OCI-LY3 (cell line): ENCODE measurements at regions not wholly inside any gene's neighbourhood (a gene's known extent, or its start where the extent isn't known, plus 50 kb on each side); places are given as distances from the start of the nearest gene placed in this dataset.

Experiments
- EZH2phosphoT487 ChIP-seq: fragments of 200-600 bp; shearing (Covaris generic); IDR thresholded peaks from 2 replicates; pipeline ENCODE4 v1.6.1; 2018; ENCODE audit warnings: antibody characterized with exemption, mixed run types, low read depth
- TF ChIP-seq, protein P1 (sequence below): fragments of 200-600, 300-600 bp; sonication (generic); IDR thresholded peaks from 2 replicates; pipeline ENCODE4 v1.5.1; 2014; ENCODE audit warnings: antibody characterized with exemption, low read length, low read depth

DNA sequence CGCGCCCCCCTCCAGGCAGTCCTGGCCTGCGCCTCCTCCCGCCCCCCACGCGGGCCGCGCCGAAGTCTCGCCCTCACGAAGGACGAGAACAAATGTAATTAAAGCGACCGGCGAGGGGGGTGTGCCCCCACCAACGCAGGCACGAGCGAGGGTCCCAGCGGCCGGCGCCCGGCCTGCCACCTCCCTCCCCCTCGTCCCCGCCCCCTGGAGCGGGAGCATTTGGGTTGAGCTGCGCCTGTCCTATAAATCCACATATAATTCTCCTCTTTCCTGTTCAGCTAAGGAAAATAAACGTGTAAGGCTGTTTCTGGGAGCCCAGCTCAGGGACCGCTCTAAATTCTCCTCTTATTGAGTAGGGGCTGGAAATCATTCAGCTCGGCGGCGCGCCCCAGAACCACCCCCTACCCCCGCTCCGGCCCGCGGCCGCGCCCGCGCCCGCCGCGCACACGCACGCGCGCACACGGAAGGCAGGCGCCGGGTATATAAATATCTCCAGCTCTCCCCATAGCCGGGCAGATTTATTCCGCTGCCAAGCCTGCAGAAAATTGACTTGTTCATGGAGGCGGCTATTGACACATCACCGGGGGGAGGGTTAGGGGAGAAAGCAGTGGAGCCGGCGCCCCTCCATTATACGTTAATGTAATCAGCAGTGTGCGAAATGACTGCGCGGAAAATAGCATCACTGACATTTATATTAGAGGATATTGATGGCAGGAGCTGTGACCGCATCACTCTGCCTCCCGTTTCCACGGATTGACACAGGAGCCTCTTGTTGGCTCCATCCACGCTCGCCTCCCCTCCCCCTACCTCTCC lies 61.6 kb upstream of the BTRC start:
- TF ChIP-seq, protein P1, sequence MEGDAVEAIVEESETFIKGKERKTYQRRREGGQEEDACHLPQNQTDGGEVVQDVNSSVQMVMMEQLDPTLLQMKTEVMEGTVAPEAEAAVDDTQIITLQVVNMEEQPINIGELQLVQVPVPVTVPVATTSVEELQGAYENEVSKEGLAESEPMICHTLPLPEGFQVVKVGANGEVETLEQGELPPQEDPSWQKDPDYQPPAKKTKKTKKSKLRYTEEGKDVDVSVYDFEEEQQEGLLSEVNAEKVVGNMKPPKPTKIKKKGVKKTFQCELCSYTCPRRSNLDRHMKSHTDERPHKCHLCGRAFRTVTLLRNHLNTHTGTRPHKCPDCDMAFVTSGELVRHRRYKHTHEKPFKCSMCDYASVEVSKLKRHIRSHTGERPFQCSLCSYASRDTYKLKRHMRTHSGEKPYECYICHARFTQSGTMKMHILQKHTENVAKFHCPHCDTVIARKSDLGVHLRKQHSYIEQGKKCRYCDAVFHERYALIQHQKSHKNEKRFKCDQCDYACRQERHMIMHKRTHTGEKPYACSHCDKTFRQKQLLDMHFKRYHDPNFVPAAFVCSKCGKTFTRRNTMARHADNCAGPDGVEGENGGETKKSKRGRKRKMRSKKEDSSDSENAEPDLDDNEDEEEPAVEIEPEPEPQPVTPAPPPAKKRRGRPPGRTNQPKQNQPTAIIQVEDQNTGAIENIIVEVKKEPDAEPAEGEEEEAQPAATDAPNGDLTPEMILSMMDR: no peak
- TF ChIP-seq EZH2phosphoT487: no peak
